HG02973 (cell line): ENCODE measurements at regions not wholly inside any gene's neighbourhood (a gene's known extent, or its start where the extent isn't known, plus 50 kb on each side); places are given as distances from the start of the nearest gene placed in this dataset.
"Not testable (repeated sequence)": the region's sequence is repeated elsewhere in the genome, so short reads cannot be mapped to it uniquely, and the experiment has no call there.

Experiments
- ATAC-seq: cut with Tn5 transposase; IDR thresholded peaks from one replicate; pipeline ENCODE4 v1.9.1; 2021; ENCODE audit warnings: moderate library complexity; ENCODE audit not compliant: unreplicated experiment

DNA sequence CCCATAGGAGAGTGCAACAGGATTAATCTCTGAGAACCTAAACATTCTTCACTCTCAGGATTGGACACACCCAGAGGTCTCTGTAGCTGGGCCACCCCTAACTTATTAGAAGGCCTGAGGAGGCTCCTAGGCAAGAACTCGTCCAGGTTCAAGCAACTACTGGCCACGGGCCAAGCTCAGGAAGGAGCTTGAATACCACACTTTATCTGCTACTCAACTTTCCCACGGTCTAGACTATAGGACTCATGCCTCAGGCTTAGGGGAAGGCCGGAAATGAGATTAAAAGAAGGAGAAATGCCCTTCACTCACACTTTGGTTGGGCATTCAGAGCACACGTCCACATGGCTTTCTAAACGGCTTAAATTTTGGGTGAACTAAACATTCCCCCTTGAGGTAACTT lies 142.8 kb upstream of the PHYHIPL start:
- ATAC-seq = no peak

DNA sequence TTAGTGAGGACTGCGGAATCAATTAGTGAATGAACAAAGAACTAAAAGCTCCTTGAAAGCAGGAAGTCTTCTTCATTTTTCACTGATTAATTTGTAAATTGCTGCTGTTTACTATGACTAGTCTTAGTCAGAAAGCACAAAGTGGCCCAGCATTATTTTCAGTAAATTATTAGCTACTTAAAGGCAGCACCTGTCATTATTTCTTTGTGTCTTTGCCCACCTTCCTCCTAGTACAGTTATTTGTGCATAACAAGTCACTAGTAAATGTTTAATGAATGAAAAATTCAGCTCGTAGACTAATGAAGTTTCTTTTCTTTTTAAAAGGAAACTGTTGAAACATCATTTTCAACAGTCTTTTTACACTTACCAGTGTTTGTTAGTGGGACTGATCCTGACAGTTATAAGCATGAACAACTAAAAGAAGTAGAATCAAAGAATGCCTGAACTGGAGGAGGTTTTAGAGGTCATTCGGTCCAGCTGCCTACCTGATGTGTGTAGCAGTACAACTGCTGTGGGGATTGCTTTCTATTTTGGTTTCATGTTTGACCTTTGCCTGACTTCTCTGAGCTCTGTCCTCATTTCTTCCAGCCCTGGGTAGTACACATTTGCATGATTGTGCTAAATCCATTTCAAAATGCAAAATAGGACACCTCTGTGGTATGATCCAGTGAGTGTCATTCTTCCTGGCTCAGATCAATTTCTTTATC lies 140.0 kb upstream of the PHYHIPL start:
- ATAC-seq = peak; percentile 99

GRCh38 chr10:59037018-59037389 lies 139.4 kb upstream of the PHYHIPL start:
- ATAC-seq = peak; percentile 4

GRCh38 chr10:59037506-59037905 lies 138.9 kb upstream of the PHYHIPL start:
- ATAC-seq = no peak

DNA sequence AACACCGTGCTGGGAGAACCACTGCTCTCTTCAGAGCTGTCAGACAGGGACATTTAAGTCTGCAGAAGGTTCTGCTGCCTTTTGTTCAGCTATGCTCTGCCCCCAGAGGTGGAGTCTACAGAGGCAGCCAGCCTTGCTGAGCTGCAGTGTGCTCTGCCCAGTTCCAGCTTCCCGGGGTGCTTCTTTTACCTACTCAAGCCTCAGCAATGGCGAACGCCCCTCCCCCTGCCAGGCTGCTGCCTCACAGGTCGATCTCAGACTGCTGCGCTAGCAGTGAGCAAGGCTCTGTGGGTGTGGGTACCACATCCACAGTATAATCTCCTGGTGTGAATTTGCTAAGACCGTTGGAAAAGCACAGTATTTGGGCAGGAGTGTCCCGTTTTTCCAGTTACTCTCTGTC lies 133.1 kb upstream of the PHYHIPL start:
- not testable (repeated sequence) for ATAC-seq

- no peak for ATAC-seq
These were observed 129.3 kb upstream of the PHYHIPL start for GRCh38 chr10:59047180-59047579.

- ATAC-seq = peak; percentile 91
These were observed 128.4 kb upstream of the PHYHIPL start for GRCh38 chr10:59047957-59048618.

GRCh38 chr10:59053502-59053901 lies 122.9 kb upstream of the PHYHIPL start:
- not testable (repeated sequence) for ATAC-seq

DNA sequence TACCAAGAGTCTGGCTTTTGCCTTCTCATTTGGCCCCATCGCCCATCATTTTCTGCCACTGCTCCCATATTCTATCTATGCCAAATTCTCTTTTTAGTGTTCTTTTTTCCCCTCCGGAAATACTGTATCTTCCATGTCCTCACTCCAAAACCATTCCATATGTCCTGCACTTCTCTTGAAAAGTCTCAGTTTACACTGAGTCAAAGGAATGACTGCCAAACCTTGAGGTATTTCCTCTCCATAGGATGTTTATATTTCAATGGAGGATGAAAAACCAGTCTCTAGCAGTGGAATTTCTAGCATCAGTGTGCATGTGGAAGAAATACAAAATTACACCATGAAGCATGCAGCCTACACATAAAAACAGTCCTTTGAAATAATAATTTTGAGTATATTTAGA lies 121.4 kb upstream of the PHYHIPL start:
- no peak for ATAC-seq

GRCh38 chr10:59057345-59057744 lies 119.1 kb upstream of the PHYHIPL start:
- ATAC-seq = no peak

- peak; percentile 81 for ATAC-seq
These were observed 115.6 kb upstream of the PHYHIPL start for GRCh38 chr10:59060852-59061251.

DNA sequence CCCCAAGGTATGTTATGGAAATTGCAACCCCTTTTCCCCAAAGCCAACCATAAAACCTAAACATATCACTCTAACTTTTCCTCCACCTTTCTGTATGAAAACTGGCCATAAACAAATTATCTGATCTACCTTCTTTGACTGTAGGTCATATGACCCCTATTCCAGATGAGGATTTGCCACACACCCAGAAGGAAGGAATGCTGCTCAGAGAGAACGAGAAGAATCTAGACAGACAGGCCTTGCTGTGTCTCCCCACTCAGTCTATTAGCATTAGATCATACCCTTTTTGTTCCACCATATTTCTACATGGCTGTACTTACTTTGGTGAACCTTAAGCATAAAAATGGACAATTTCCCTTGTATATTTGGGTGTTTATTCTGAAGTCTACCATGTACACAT lies 113.0 kb upstream of the PHYHIPL start:
- no peak for ATAC-seq

GRCh38 chr10:59064080-59064692 lies 112.3 kb upstream of the PHYHIPL start:
- no peak for ATAC-seq

- ATAC-seq = no peak
These were observed 111.5 kb upstream of the PHYHIPL start for GRCh38 chr10:59064759-59065539.

GRCh38 chr10:59068581-59069191 lies 107.8 kb upstream of the PHYHIPL start:
- ATAC-seq = no peak

- no peak for ATAC-seq
These were observed 104.4 kb upstream of the PHYHIPL start for GRCh38 chr10:59072038-59072437.

DNA sequence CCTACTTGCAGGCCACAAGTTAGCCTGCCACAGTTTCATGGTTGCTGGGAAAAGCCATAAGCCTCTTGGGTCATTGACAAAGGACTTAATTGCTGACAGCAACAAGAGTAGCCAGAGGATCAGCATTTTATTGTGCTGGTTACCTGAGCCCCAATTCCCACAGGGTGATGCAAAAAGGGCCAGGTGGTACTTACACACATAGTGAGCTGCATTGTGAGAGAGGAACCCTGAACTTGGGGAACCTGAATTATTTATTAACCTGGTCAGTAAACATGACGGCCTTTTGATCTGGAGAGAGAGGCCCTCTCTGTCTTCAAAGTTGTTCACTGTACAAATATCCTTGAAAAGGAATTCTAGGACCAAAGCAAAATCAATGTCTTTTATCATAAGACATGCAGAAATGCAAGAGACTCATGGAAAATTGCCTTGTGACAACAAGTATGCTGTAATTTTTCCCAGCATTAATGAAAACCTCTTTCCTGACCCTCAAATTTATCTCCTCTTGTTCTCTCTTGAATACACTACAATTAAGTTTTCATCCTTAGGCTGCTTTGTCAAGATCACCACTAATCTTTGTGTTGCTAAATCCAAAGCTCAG lies 102.9 kb upstream of the PHYHIPL start:
- ATAC-seq = no peak

- ATAC-seq = no peak
These were observed 100.9 kb upstream of the PHYHIPL start for GRCh38 chr10:59075576-59075975.

DNA sequence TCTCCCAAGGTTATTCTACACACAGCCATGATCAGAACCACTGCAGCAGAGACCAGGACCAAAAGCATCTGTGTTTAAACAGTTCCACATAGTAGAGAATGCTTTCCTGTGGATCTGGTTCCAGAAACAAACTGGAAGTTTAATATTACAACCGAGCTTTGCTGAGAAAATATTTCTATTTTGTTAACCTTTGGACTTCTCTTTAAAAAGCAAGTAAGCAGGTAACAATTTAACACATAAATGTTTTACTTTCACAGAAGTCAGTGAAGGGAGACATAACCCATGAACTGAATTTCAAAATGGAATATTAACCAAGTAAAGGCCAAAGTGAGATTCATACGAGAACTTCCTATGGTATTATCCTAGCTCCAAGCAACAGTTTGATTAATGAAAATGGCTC lies 98.6 kb upstream of the PHYHIPL start:
- ATAC-seq = no peak

DNA sequence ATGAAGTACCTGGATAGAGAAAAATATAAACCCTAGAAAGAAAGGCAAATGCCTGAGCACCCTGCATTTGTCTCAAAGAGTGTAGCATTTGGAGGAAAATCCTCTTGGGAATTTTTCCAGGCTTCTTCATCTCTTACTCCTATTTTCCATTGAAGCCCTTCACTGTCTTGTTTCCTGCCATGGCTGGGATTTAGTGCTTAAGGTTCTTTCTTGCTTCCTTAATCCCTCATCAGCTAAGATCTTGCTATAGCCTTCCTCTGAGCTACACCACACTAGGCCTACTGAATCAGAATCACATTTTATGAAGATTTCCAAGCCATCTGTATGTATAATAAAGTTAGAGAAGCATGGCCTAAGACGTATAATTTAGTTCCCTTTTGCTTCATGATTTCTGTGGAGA lies 97.5 kb upstream of the PHYHIPL start:
- ATAC-seq = no peak
